SK-N-SH (cell line): ENCODE measurements at regions not wholly inside any gene's neighbourhood (a gene's known extent, or its start where the extent isn't known, plus 50 kb on each side); places are given as distances from the start of the nearest gene placed in this dataset.

Experiments
- FOXM1 ChIP-seq: IDR thresholded peaks from 2 replicates; pipeline ENCODE4 v1.4.0; 2012; ENCODE audit warnings: low read depth, mild to moderate bottlenecking
- JUND ChIP-seq: IDR thresholded peaks from 2 replicates; pipeline ENCODE4 v1.4.0; 2012
- POLR2AphosphoS5 ChIP-seq: IDR thresholded peaks from 2 replicates; pipeline ENCODE4 v1.6.1; 2012; ENCODE audit warnings: low read depth, low read length
- RCOR1 ChIP-seq: fragments of 150-350 bp; IDR thresholded peaks from 2 replicates; pipeline ENCODE4 v1.6.1; 2017; ENCODE audit warnings: antibody characterized with exemption, low read length
- SMC3 ChIP-seq: IDR thresholded peaks from 2 replicates; pipeline ENCODE4 v1.6.1; 2012; ENCODE audit warnings: low read depth, low read length, improper control_type of control experiment
- TAF1 ChIP-seq: IDR thresholded peaks from 2 replicates; pipeline ENCODE4 v1.6.1; 2012; ENCODE audit warnings: low read depth, mild to moderate bottlenecking, low read length, moderate library complexity, borderline replicate concordance
- ZBTB33 ChIP-seq: IDR thresholded peaks from 2 replicates; pipeline ENCODE4 v1.4.0; 2012; ENCODE audit warnings: low read depth, borderline replicate concordance
- TF ChIP-seq, protein P1 (sequence below): fragments of 200-600 bp; sonication (generic); IDR thresholded peaks from 2 replicates; pipeline ENCODE4 v1.6.1; 2017; ENCODE audit warnings: antibody characterized with exemption, mild to moderate bottlenecking, moderate library complexity
- TF ChIP-seq, protein P2 (sequence below): IDR thresholded peaks from 2 replicates; pipeline ENCODE4 v1.6.1; 2012; ENCODE audit warnings: mild to moderate bottlenecking, low read depth, low read length, moderate library complexity

- TF ChIP-seq, protein P1, sequence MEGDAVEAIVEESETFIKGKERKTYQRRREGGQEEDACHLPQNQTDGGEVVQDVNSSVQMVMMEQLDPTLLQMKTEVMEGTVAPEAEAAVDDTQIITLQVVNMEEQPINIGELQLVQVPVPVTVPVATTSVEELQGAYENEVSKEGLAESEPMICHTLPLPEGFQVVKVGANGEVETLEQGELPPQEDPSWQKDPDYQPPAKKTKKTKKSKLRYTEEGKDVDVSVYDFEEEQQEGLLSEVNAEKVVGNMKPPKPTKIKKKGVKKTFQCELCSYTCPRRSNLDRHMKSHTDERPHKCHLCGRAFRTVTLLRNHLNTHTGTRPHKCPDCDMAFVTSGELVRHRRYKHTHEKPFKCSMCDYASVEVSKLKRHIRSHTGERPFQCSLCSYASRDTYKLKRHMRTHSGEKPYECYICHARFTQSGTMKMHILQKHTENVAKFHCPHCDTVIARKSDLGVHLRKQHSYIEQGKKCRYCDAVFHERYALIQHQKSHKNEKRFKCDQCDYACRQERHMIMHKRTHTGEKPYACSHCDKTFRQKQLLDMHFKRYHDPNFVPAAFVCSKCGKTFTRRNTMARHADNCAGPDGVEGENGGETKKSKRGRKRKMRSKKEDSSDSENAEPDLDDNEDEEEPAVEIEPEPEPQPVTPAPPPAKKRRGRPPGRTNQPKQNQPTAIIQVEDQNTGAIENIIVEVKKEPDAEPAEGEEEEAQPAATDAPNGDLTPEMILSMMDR, result no peak
- TF ChIP-seq, protein P2, sequence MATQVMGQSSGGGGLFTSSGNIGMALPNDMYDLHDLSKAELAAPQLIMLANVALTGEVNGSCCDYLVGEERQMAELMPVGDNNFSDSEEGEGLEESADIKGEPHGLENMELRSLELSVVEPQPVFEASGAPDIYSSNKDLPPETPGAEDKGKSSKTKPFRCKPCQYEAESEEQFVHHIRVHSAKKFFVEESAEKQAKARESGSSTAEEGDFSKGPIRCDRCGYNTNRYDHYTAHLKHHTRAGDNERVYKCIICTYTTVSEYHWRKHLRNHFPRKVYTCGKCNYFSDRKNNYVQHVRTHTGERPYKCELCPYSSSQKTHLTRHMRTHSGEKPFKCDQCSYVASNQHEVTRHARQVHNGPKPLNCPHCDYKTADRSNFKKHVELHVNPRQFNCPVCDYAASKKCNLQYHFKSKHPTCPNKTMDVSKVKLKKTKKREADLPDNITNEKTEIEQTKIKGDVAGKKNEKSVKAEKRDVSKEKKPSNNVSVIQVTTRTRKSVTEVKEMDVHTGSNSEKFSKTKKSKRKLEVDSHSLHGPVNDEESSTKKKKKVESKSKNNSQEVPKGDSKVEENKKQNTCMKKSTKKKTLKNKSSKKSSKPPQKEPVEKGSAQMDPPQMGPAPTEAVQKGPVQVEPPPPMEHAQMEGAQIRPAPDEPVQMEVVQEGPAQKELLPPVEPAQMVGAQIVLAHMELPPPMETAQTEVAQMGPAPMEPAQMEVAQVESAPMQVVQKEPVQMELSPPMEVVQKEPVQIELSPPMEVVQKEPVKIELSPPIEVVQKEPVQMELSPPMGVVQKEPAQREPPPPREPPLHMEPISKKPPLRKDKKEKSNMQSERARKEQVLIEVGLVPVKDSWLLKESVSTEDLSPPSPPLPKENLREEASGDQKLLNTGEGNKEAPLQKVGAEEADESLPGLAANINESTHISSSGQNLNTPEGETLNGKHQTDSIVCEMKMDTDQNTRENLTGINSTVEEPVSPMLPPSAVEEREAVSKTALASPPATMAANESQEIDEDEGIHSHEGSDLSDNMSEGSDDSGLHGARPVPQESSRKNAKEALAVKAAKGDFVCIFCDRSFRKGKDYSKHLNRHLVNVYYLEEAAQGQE, result no peak
- TF ChIP-seq JUND, result no peak
- TF ChIP-seq FOXM1, result no peak
- no peak for TF ChIP-seq TAF1
- no peak for TF ChIP-seq ZBTB33
- no peak for TF ChIP-seq RCOR1
- TF ChIP-seq SMC3, result no peak
- TF ChIP-seq POLR2AphosphoS5, result no peak
Measured at GRCh38 chr14:106530031-106530422, 1003.6 kb downstream of the TMEM121 start.
